Uterus (tissue), 3 donors: ENCODE measurements at regions not wholly inside any gene's neighbourhood (a gene's known extent, or its start where the extent isn't known, plus 50 kb on each side); places are given as distances from the start of the nearest gene placed in this dataset.

Source experiments
- DNase-seq, 2 donors: peaks; one replicate each; pipeline ENCODE4 v3.0.0-alpha.2; 2019 to 2020
- H3K27ac ChIP-seq, 2 donors: fragments of 200-600 bp; sonication (generic); 1 replicate in 1 of 2; 2 replicates in 1 of 2; pipeline ENCODE4 v1.5.1; 2016 to 2018
- H3K27me3 ChIP-seq, 2 donors: fragments of 200-600 bp; sonication (generic); one replicate each; pipeline ENCODE4 v1.5.1; 2018 to 2019; ENCODE audit warnings: control low read depth in 1 of 2
- H3K36me3 ChIP-seq, 2 donors: fragments of 200-600 bp; sonication (generic); one replicate each; pipeline ENCODE4 v1.5.1; 2019; ENCODE audit warnings: control low read depth in 1 of 2
- H3K4me1 ChIP-seq, 2 donors: fragments of 200-600 bp; sonication (generic); one replicate each; pipeline ENCODE4 v1.5.1; 2018 to 2019; ENCODE audit warnings: control low read depth in 1 of 2
- H3K4me3 ChIP-seq, 2 donors: fragments of 200-600 bp; sonication (generic); 1 replicate in 1 of 2; 2 replicates in 1 of 2; pipeline ENCODE4 v1.5.1; 2018 to 2019; ENCODE audit warnings: mild to moderate bottlenecking in 1 of 2
- H3K9me3 ChIP-seq, 2 donors: fragments of 200-600 bp; sonication (generic); one replicate each; pipeline ENCODE4 v1.5.1; 2019; ENCODE audit warnings: control low read depth in 1 of 2
- CTCF ChIP-seq, 4 experiments: fragments of 200-600 bp in 2 of 4; fragments of 450-650 bp in 2 of 4; sonication (generic) in 2 of 4; IDR thresholded peaks; one replicate each; pipeline ENCODE4 v1.5.1; 2016 to 2019; ENCODE audit warnings: antibody characterized with exemption in 4 of 4, mild to moderate bottlenecking in 2 of 4, moderate library complexity in 1 of 4
- POLR2A ChIP-seq, 2 donors: fragments of 450-650 bp; IDR thresholded peaks; one replicate each; pipeline ENCODE4 v1.6.1; 2016; ENCODE audit warnings: antibody characterized with exemption in 2 of 2, mild to moderate bottlenecking in 1 of 2, moderate library complexity in 1 of 2
- intact Hi-C: fragments of 100-400 bp; cut with DNase I; formaldehyde crosslinking; loops from one replicate; pipeline ENCODE4 v1.15.1; 2023; ENCODE audit warnings: low total_unique reads
- donor health status: DM: yes; HTN: yes; CAD: no.

- Histone ChIP-seq H3K27me3 (no peaks in the 10 kb centered on the region), H3K36me3 (no peaks in the 10 kb centered on the region), H3K4me3 (no peak overlapping the region), H3K4me1 (no peaks in the 10 kb centered on the region), H3K9me3 (no peaks in the 10 kb centered on the region), H3K27ac (no peak overlapping the region)
- TF ChIP-seq CTCF (IDR thresholded peaks at IDR 0.05) = no peak
- TF ChIP-seq POLR2A (IDR thresholded peaks at IDR 0.05) = no peak
- intact Hi-C loops = no loop called here
- DNase-seq = no peak
These were observed 281.7 kb upstream of the ATP10A start for GRCh38 chr15:26144836-26145235.

GRCh38 chr15:26143221-26143620 lies 280.1 kb upstream of the ATP10A start:
- H3K36me3 ChIP-seq = no peaks in the 10 kb centered on the region
- no peaks in the 10 kb centered on the region for H3K4me1 ChIP-seq
- no peaks in the 10 kb centered on the region for H3K9me3 ChIP-seq
- TF ChIP-seq POLR2A (IDR thresholded peaks at IDR 0.05) (no peak), CTCF (IDR thresholded peaks at IDR 0.05) (no peak)
- H3K27ac ChIP-seq = no peak overlapping the region
- no peaks in the 10 kb centered on the region for H3K27me3 ChIP-seq
- intact Hi-C loops = no loop called here
- no peak overlapping the region for H3K4me3 ChIP-seq
- DNase-seq = no peak

GRCh38 chr15:26134812-26135211 lies 271.7 kb upstream of the ATP10A start:
- Histone ChIP-seq H3K36me3 (no peaks in the 10 kb centered on the region), H3K4me1 (no peaks in the 10 kb centered on the region), H3K27ac (no peak overlapping the region), H3K9me3 (no peaks in the 10 kb centered on the region), H3K4me3 (no peak overlapping the region), H3K27me3 (no peaks in the 10 kb centered on the region)
- intact Hi-C loops = no loop called here
- DNase-seq = no peak
- TF ChIP-seq POLR2A (IDR thresholded peaks at IDR 0.05) (no peak), CTCF (IDR thresholded peaks at IDR 0.05) (no peak)

DNA sequence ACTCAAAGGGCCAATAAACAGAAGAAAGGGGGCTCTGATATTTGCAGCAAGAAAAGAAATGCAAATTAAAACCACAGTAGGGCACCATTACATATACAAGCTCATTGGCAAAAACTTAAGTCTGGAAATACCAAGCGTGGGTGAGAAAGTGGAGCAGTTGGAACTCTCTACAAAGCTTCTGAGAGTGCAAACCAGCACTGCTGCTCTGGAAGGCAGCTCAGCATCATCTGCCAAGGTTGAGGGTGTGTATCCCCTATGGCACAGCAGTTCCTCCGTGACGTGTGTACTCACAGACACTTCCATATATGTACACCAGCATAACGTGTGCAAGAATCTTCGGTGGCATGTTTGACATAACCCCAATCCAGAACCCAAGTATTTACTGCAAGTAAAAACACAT lies 271.0 kb upstream of the ATP10A start:
- no peak for DNase-seq
- H3K27ac ChIP-seq = no peak overlapping the region
- intact Hi-C loops = no loop called here
- no peaks in the 10 kb centered on the region for H3K36me3 ChIP-seq
- TF ChIP-seq CTCF (IDR thresholded peaks at IDR 0.05) (no peak), POLR2A (IDR thresholded peaks at IDR 0.05) (no peak)
- H3K27me3 ChIP-seq = no peaks in the 10 kb centered on the region
- no peaks in the 10 kb centered on the region for H3K9me3 ChIP-seq
- H3K4me1 ChIP-seq = no peaks in the 10 kb centered on the region
- H3K4me3 ChIP-seq = no peak overlapping the region

DNA sequence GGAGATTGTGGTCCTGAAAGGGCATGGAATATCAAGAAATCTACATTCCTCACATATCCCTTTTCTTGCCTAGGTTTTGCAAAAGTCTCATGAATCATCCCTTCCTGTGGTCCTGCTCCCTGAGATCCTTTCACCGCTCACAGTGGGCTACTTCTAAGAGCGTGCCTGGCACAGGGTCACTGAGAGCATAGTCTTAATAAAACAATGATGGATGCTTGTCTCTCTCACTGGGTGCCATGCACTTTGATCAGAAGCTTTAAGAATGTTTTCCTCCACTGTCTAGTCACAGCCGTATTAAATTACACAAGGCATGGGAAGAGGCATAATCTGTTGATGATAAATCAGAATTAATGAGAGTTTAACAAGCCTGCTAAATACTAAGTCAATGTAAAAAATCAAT lies 269.7 kb upstream of the ATP10A start:
- TF ChIP-seq CTCF (IDR thresholded peaks at IDR 0.05) (no peak), POLR2A (IDR thresholded peaks at IDR 0.05) (no peak)
- Histone ChIP-seq H3K27ac (no peak overlapping the region), H3K36me3 (no peaks in the 10 kb centered on the region), H3K4me3 (no peak overlapping the region), H3K4me1 (no peaks in the 10 kb centered on the region), H3K9me3 (no peaks in the 10 kb centered on the region), H3K27me3 (no peaks in the 10 kb centered on the region)
- intact Hi-C loops = no loop called here
- no peak for DNase-seq
